ENCODE measurements at regions not wholly inside any gene's neighbourhood (a gene's known extent, or its start where the extent isn't known, plus 50 kb on each side); places are given as distances from the start of the nearest gene placed in this dataset.

- ChIA-PET CTCF (interaction anchor here (1.7 kb wide), 1 partner anchor 10 kb away, joined by 5 read pairs; no protein-coding TSS in a partner anchor), POLR2A (no interaction called here)
- no peak for TF ChIP-seq CTCF (IDR thresholded peaks at IDR 0.05; ENCODE audit: insufficient read depth, low read depth, low read length)
- no peaks in the 10 kb centered on the region for H3K36me3 ChIP-seq (ENCODE audit: control insufficient read depth, insufficient read depth, low read length)
- H3K27me3 ChIP-seq (ENCODE audit: control insufficient read depth, insufficient read depth, low read length) = no peaks in the 10 kb centered on the region
- DNase-seq (ENCODE audit: low read depth) = no peak
- H3K4me3 ChIP-seq (ENCODE audit: low read depth, low read length) = no peak overlapping the region
These were observed 190.8 kb downstream of the MATN1 start for GRCh38 chr1:30532621-30533020.

- POLR2A ChIA-PET = no interaction called here
- no peak overlapping the region for H3K4me3 ChIP-seq (ENCODE audit: low read depth, low read length)
- no peak for TF ChIP-seq CTCF (IDR thresholded peaks at IDR 0.05; ENCODE audit: insufficient read depth, low read depth, low read length)
- no peaks in the 10 kb centered on the region for H3K36me3 ChIP-seq (ENCODE audit: control insufficient read depth, insufficient read depth, low read length)
- CTCF ChIA-PET = interaction anchor here (1.0 kb wide), 1 partner anchor 10 kb away, joined by 4 read pairs; no protein-coding TSS in a partner anchor
- no peaks in the 10 kb centered on the region for H3K27me3 ChIP-seq (ENCODE audit: control insufficient read depth, insufficient read depth, low read length)
- DNase-seq (ENCODE audit: low read depth) = no peak
These were observed 195.8 kb downstream of the MATN1 start for GRCh38 chr1:30527511-30528140.

- Histone ChIP-seq H3K36me3 (ENCODE audit: control insufficient read depth, insufficient read depth, low read length) (no peaks in the 10 kb centered on the region), H3K27me3 (ENCODE audit: control insufficient read depth, insufficient read depth, low read length) (no peaks in the 10 kb centered on the region), H3K4me3 (ENCODE audit: low read depth, low read length) (no peak overlapping the region)
- TF ChIP-seq CTCF (IDR thresholded peaks at IDR 0.05; ENCODE audit: insufficient read depth, low read depth, low read length) = no peak
- POLR2A ChIA-PET = no interaction called here
- DNase-seq (ENCODE audit: low read depth) = no peak
- CTCF ChIA-PET = interaction anchor here (1.1 kb wide), 1 partner anchor 91 kb away, joined by 3 read pairs; no protein-coding TSS in a partner anchor
These were observed 196.6 kb downstream of the MATN1 start for GRCh38 chr1:30526652-30527345.

- POLR2A ChIA-PET = no interaction called here
- Histone ChIP-seq H3K4me3 (ENCODE audit: low read depth, low read length) (no peak overlapping the region), H3K27me3 (ENCODE audit: control insufficient read depth, insufficient read depth, low read length) (no peaks in the 10 kb centered on the region), H3K36me3 (ENCODE audit: control insufficient read depth, insufficient read depth, low read length) (no peaks in the 10 kb centered on the region)
- CTCF ChIA-PET = interaction anchor here (1.0 to 1.1 kb wide), 2 partner anchors 90 to 143 kb away, joined by 3 read pairs; no protein-coding TSS in a partner anchor
- TF ChIP-seq CTCF (IDR thresholded peaks at IDR 0.05; ENCODE audit: insufficient read depth, low read depth, low read length) = no peak
- peak; percentile 56 for DNase-seq (ENCODE audit: low read depth)
These were observed 197.3 kb downstream of the MATN1 start for GRCh38 chr1:30525971-30526651.

- POLR2A ChIA-PET = no interaction called here
- CTCF ChIA-PET = interaction anchor here (1.0 to 1.1 kb wide), 2 partner anchors 90 to 142 kb away, joined by 3 read pairs; no protein-coding TSS in a partner anchor
- no peak for DNase-seq (ENCODE audit: low read depth)
- Histone ChIP-seq H3K27me3 (ENCODE audit: control insufficient read depth, insufficient read depth, low read length) (no peaks in the 10 kb centered on the region), H3K36me3 (ENCODE audit: control insufficient read depth, insufficient read depth, low read length) (no peaks in the 10 kb centered on the region), H3K4me3 (ENCODE audit: low read depth, low read length) (no peak overlapping the region)
- TF ChIP-seq CTCF (IDR thresholded peaks at IDR 0.05; ENCODE audit: insufficient read depth, low read depth, low read length) = no peak
These were observed 197.8 kb downstream of the MATN1 start for GRCh38 chr1:30525631-30525970.

Data from BJ (cell line).